ENCODE measurements at regions not wholly inside any gene's neighbourhood (a gene's known extent, or its start where the extent isn't known, plus 50 kb on each side); places are given as distances from the start of the nearest gene placed in this dataset.
"Not testable (repeated sequence)": the region's sequence is repeated elsewhere in the genome, so short reads cannot be mapped to it uniquely, and the experiment has no call there.

DNA sequence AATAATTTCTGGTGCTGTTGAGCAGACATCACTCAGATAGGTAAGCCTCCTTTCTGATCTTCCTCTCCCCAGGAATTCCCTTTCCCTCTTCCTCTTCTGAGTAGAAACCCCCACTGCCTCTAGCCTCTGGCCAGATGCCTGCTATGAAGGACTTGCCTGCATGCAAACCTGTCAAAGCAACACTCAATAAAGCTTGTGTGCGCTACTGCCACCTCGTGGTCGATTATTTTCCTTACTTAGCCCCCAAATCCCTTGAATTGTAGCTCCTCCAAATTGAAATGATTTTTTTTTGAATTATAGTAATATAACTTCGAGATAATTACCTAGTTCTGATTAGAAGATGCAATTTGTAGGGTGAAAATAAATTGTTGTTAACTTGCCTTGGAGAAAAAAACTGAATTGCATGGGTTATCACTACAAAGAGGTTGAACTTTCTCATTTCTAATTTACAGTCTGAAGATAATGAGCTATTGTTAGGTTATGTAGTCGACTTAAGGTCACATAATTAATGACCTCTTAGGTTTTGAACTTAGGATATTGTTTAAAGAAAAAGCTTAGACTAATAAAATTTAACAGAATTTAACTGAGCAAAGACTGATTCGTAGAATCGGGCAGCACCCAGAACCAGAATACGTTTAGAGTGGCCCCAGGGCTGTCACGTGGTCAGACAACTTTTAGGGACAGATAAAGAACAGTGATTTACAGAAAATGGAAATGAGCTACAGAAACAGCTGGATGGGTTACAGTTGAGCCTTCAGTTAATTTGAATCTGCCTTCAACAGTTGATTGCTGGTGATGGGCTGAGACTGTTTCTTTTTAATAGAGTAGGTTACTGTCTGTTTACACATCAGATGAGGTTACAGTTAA is 269.3 kb downstream of the ARPP21 start:
- no peak for DNase-seq (ENCODE audit: extremely low read depth, insufficient read length)
- Histone ChIP-seq H3K4me3 (replicated peaks; ENCODE audit: low read depth, low read length) (no peak overlapping the region), H3K27me3 (replicated peaks; ENCODE audit: control insufficient read depth, insufficient read depth, low read length) (no peaks in the 10 kb centered on the region), H3K36me3 (ENCODE audit: control insufficient read depth, insufficient read depth, low read length) (no peaks in the 10 kb centered on the region)
- TF ChIP-seq CTCF (IDR thresholded peaks at IDR 0.05; ENCODE audit: insufficient read depth, low read length, poor library complexity, severe bottlenecking) = peak; percentile 67

DNA sequence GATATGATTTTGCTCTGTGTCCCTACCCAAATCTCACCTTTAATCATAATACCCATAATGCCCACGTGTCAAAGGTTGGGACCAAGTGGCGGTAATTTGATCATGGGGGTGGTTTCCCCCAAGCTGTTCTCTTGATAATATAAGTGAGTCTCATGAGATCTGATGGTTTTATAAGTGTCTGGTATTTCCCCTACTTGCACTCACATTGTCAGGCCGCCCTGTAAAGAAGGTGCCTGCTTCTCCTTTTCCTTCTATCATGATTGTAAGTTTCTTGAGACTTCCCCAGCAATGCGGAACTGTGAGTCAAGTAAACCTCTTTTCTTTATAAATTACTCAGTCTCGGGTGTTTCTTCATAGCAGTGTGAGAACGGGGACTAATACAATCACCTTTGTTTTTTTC is 279.8 kb downstream of the ARPP21 start:
- no peak for DNase-seq (ENCODE audit: extremely low read depth, insufficient read length)
- no peaks in the 10 kb centered on the region for H3K27me3 ChIP-seq (replicated peaks; ENCODE audit: control insufficient read depth, insufficient read depth, low read length)
- no peak for TF ChIP-seq CTCF (IDR thresholded peaks at IDR 0.05; ENCODE audit: insufficient read depth, low read length, poor library complexity, severe bottlenecking)
- H3K36me3 ChIP-seq (ENCODE audit: control insufficient read depth, insufficient read depth, low read length) = no peaks in the 10 kb centered on the region
- no peak overlapping the region for H3K4me3 ChIP-seq (replicated peaks; ENCODE audit: low read depth, low read length)

DNA sequence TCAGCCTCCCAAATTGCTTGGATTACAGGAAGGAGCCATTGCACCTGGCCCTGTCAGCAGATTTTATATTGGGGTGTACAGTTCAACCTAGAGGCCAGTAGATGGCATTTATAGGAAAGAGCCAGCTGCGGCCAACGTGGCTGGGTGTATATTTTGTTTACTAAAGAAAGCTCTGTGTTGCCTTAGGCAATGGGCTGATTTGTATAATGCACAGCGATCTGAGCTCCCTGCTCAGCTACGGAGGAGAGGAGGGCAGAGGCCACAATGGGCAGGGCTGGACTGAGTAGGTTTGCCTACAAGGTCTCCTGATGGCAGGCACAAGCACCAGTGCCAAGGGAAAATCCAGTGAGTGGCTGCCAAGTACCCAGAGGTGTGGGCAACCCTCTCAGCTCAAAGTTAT is 282.4 kb downstream of the ARPP21 start:
- no peaks in the 10 kb centered on the region for H3K27me3 ChIP-seq (replicated peaks; ENCODE audit: control insufficient read depth, insufficient read depth, low read length)
- H3K4me3 ChIP-seq (replicated peaks; ENCODE audit: low read depth, low read length) = no peak overlapping the region
- H3K36me3 ChIP-seq (ENCODE audit: control insufficient read depth, insufficient read depth, low read length) = no peaks in the 10 kb centered on the region
- no peak for TF ChIP-seq CTCF (IDR thresholded peaks at IDR 0.05; ENCODE audit: insufficient read depth, low read length, poor library complexity, severe bottlenecking)
- DNase-seq (ENCODE audit: extremely low read depth, insufficient read length) = no peak

DNA sequence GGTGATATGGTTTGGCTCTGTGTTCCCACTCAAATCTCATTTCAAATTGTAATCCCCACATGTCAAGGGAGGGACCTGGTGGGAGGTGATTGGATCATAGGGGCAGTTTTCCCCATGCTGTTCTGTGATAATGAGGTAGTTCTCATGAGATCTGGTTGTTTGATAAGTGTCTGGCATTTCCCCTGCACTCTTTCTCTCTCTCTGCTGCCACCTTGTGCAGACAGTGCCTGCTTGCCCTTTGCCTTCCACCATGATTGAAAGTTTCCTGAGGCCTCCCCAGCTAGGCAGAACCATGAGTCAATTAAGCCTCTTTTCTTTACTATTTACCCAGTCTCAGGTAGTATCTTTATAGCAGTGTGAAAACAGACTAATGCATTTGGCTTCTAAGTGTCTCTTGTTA is 284.7 kb downstream of the ARPP21 start:
- not testable (repeated sequence) for DNase-seq (ENCODE audit: extremely low read depth, insufficient read length); H3K4me3 ChIP-seq (replicated peaks; ENCODE audit: low read depth, low read length); H3K36me3 ChIP-seq (ENCODE audit: control insufficient read depth, insufficient read depth, low read length); H3K27me3 ChIP-seq (replicated peaks; ENCODE audit: control insufficient read depth, insufficient read depth, low read length)
- TF ChIP-seq CTCF (IDR thresholded peaks at IDR 0.05; ENCODE audit: insufficient read depth, low read length, poor library complexity, severe bottlenecking) = peak; percentile 48

DNA sequence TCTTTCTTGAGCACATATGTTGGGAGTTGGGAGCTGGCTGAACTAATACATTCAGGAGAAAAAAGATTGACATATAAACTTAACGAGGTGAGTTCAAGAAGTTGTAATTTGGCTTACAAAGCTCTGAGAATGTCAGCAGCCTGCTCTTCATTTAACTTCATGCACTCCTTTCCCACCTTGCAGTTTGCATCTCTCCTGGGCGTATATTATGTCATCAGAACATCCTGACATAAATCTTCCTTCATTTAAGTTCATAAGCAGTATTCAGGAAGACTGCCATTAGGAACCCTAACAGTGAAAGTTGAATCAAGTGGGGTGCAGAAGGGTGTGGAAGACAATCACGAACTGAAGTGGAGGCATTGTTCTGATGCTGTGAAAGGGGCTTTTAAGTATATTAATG is 288.1 kb downstream of the ARPP21 start:
- no peak overlapping the region for H3K4me3 ChIP-seq (replicated peaks; ENCODE audit: low read depth, low read length)
- TF ChIP-seq CTCF (IDR thresholded peaks at IDR 0.05; ENCODE audit: insufficient read depth, low read length, poor library complexity, severe bottlenecking) = no peak
- no peaks in the 10 kb centered on the region for H3K27me3 ChIP-seq (replicated peaks; ENCODE audit: control insufficient read depth, insufficient read depth, low read length)
- H3K36me3 ChIP-seq (ENCODE audit: control insufficient read depth, insufficient read depth, low read length) = no peaks in the 10 kb centered on the region
- no peak for DNase-seq (ENCODE audit: extremely low read depth, insufficient read length)

Measured in GM06990 (cell line).